ENCODE measurements at regions not wholly inside any gene's neighbourhood (a gene's known extent, or its start where the extent isn't known, plus 50 kb on each side); places are given as distances from the start of the nearest gene placed in this dataset.

DNA sequence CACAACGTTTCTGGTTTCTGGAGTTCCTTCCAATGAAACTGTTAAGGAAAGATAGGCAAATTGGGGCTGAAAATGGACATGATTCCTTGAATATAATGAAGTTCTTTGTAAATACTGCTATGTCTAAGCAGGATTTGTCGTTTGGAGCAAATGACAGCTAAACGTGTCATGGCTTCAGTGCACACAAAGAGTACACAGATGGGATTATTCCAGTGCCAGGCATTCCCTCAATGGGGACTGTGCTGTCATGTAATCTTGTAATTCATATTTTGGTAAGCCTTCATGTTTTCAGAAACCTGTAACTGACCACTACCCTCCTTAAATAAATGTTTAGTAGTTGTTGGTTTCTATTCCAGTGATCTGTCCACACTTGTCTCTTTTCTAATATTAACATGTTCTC lies 404.7 kb upstream of the CDH7 start:
- TF ChIP-seq, protein P1, sequence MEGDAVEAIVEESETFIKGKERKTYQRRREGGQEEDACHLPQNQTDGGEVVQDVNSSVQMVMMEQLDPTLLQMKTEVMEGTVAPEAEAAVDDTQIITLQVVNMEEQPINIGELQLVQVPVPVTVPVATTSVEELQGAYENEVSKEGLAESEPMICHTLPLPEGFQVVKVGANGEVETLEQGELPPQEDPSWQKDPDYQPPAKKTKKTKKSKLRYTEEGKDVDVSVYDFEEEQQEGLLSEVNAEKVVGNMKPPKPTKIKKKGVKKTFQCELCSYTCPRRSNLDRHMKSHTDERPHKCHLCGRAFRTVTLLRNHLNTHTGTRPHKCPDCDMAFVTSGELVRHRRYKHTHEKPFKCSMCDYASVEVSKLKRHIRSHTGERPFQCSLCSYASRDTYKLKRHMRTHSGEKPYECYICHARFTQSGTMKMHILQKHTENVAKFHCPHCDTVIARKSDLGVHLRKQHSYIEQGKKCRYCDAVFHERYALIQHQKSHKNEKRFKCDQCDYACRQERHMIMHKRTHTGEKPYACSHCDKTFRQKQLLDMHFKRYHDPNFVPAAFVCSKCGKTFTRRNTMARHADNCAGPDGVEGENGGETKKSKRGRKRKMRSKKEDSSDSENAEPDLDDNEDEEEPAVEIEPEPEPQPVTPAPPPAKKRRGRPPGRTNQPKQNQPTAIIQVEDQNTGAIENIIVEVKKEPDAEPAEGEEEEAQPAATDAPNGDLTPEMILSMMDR (IDR thresholded peaks at IDR 0.05) = no peak
- no peak for TF ChIP-seq POLR2A (IDR thresholded peaks at IDR 0.05)
